ENCODE measurements at regions not wholly inside any gene's neighbourhood (a gene's known extent, or its start where the extent isn't known, plus 50 kb on each side); places are given as distances from the start of the nearest gene placed in this dataset.

DNA sequence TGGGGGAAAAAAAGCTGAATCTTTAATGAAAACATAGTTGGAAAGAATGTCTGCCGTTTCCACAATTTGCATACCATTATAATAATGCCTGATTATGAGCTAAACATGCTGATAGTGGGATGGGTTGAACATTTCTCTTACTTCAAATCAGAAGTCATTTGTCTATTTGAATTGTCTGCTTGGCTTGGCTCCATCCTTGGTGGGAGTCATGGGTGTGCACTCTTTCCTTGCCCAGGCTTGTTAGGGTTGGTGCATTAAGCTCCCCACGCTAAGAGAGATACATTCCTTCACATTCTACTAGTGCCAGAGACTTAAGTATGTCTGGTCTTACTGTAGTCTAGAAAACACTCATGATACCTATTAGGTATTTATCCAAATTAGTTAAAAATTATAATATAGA, 121.4 kb upstream of the RARB start:
- Histone ChIP-seq H2AFZ (ENCODE audit: low read length) (no peak overlapping the region), H4K20me1 (ENCODE audit: insufficient read depth, low read length) (no peaks in the 10 kb centered on the region), H3K9me3 (replicated peaks; ENCODE audit: insufficient read depth, low read length) (no peaks in the 10 kb centered on the region), H3K9me2 (replicated peaks; ENCODE audit: insufficient read depth, low read length) (no peaks in the 10 kb centered on the region), H3K4me3 (ENCODE audit: low read length) (no peak overlapping the region), H3F3A (ENCODE audit: insufficient read depth, low read length) (no peaks in the 10 kb centered on the region), H3K4me2 (ENCODE audit: low read depth, low read length) (no peak overlapping the region), H3K4me1 (ENCODE audit: low read length) (no peaks in the 10 kb centered on the region), H3K36me3 (replicated peaks; ENCODE audit: insufficient read depth, low read length) (no peaks in the 10 kb centered on the region), H3K9ac (ENCODE audit: low read length) (no peak overlapping the region), H3K27me3 (replicated peaks; ENCODE audit: insufficient read depth, low read length) (no peaks in the 10 kb centered on the region), H3K79me2 (ENCODE audit: low read length) (no peaks in the 10 kb centered on the region), H3K27ac (ENCODE audit: low read length) (no peak overlapping the region)
- TF ChIP-seq, protein P1, sequence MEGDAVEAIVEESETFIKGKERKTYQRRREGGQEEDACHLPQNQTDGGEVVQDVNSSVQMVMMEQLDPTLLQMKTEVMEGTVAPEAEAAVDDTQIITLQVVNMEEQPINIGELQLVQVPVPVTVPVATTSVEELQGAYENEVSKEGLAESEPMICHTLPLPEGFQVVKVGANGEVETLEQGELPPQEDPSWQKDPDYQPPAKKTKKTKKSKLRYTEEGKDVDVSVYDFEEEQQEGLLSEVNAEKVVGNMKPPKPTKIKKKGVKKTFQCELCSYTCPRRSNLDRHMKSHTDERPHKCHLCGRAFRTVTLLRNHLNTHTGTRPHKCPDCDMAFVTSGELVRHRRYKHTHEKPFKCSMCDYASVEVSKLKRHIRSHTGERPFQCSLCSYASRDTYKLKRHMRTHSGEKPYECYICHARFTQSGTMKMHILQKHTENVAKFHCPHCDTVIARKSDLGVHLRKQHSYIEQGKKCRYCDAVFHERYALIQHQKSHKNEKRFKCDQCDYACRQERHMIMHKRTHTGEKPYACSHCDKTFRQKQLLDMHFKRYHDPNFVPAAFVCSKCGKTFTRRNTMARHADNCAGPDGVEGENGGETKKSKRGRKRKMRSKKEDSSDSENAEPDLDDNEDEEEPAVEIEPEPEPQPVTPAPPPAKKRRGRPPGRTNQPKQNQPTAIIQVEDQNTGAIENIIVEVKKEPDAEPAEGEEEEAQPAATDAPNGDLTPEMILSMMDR (IDR thresholded peaks at IDR 0.05; ENCODE audit: low read length): no peak
- TF ChIP-seq EZH2 (optimal IDR thresholded peaks at IDR 0.05; ENCODE audit: low read depth, low read length) (no peak), EZH2phosphoT487 (IDR thresholded peaks at IDR 0.05; ENCODE audit: low read length) (no peak)
- DNase-seq: no peak

DNA sequence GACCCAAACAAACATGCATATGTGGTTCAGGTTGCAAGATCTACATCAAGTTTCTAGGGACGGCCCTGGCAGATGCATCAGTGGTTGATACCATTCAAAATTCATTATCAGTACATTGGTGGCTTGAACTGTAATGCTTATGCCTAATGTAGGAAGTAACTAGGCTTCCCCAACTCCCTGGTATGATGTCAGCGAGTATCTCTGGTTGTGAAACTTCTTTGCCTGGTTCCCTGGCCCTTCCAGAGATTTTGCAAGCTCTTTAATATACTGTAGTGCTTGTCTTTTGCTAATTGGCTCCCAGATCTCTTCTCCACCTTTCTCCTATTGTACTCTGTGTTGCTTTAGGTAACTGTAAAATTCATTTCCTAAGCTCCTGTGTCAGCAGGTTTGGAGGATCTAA, 114.8 kb upstream of the RARB start:
- no peaks in the 10 kb centered on the region for H3K9me2 ChIP-seq (replicated peaks; ENCODE audit: insufficient read depth, low read length)
- no peaks in the 10 kb centered on the region for H3F3A ChIP-seq (ENCODE audit: insufficient read depth, low read length)
- TF ChIP-seq, protein P1 (IDR thresholded peaks at IDR 0.05; ENCODE audit: low read length): no peak
- no peak for TF ChIP-seq EZH2 (optimal IDR thresholded peaks at IDR 0.05; ENCODE audit: low read depth, low read length)
- TF ChIP-seq EZH2phosphoT487 (IDR thresholded peaks at IDR 0.05; ENCODE audit: low read length): no peak
- H3K27me3 ChIP-seq (replicated peaks; ENCODE audit: insufficient read depth, low read length): no peaks in the 10 kb centered on the region
- no peaks in the 10 kb centered on the region for H3K4me1 ChIP-seq (ENCODE audit: low read length)
- H3K9me3 ChIP-seq (replicated peaks; ENCODE audit: insufficient read depth, low read length): no peaks in the 10 kb centered on the region
- H3K4me3 ChIP-seq (ENCODE audit: low read length): no peak overlapping the region
- no peak overlapping the region for H2AFZ ChIP-seq (ENCODE audit: low read length)
- no peaks in the 10 kb centered on the region for H3K79me2 ChIP-seq (ENCODE audit: low read length)
- H4K20me1 ChIP-seq (ENCODE audit: insufficient read depth, low read length): no peaks in the 10 kb centered on the region
- H3K36me3 ChIP-seq (replicated peaks; ENCODE audit: insufficient read depth, low read length): no peaks in the 10 kb centered on the region
- H3K27ac ChIP-seq (ENCODE audit: low read length): no peak overlapping the region
- no peak for DNase-seq
- no peak overlapping the region for H3K9ac ChIP-seq (ENCODE audit: low read length)
- no peak overlapping the region for H3K4me2 ChIP-seq (ENCODE audit: low read depth, low read length)

DNA sequence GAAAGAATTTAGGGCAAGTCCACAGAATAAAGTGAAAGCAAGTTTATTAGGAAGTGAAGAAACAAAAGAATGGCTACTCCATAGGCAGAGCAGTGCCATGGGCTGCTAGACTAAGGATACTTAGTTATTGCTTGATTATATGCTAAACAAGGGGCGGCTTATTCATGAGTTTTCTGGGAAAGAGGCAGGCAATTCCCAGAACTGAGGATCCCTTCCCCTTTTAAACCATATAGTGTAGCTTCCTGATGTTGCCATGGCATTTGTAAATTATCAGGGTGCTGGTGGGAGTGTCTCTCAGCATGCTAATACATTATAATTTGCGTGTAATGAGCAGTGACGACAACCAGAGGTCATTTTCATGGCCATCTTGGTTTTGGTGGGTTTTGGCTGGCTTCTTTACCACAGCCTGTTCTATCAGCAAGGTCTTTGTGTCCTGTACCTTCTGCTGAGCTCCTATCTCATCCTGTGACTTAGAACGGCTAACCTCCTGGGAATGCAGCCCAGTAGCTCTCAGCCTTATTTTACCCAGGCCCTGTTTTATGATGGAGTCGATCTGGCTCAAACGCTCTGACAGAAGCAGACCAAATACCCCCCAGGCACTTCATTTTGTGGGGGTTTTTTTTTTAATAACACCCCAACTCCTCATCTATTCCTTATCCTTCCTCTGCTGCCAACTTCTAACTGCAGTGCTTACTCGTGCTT, 103.0 kb upstream of the RARB start:
- Histone ChIP-seq H3K36me3 (replicated peaks; ENCODE audit: insufficient read depth, low read length) (no peaks in the 10 kb centered on the region), H3K27me3 (replicated peaks; ENCODE audit: insufficient read depth, low read length) (no peaks in the 10 kb centered on the region), H3K27ac (ENCODE audit: low read length) (no peak overlapping the region), H3K9me3 (replicated peaks; ENCODE audit: insufficient read depth, low read length) (no peaks in the 10 kb centered on the region), H3K4me3 (ENCODE audit: low read length) (no peak overlapping the region), H3K4me2 (ENCODE audit: low read depth, low read length) (no peak overlapping the region), H2AFZ (ENCODE audit: low read length) (no peak overlapping the region), H3F3A (ENCODE audit: insufficient read depth, low read length) (no peaks in the 10 kb centered on the region), H3K4me1 (ENCODE audit: low read length) (no peaks in the 10 kb centered on the region), H4K20me1 (ENCODE audit: insufficient read depth, low read length) (no peaks in the 10 kb centered on the region), H3K9me2 (replicated peaks; ENCODE audit: insufficient read depth, low read length) (no peaks in the 10 kb centered on the region), H3K9ac (ENCODE audit: low read length) (no peak overlapping the region), H3K79me2 (ENCODE audit: low read length) (no peaks in the 10 kb centered on the region)
- TF ChIP-seq, protein P1 (IDR thresholded peaks at IDR 0.05; ENCODE audit: low read length): no peak
- TF ChIP-seq EZH2phosphoT487 (IDR thresholded peaks at IDR 0.05; ENCODE audit: low read length) (no peak), EZH2 (optimal IDR thresholded peaks at IDR 0.05; ENCODE audit: low read depth, low read length) (no peak)
- DNase-seq: no peak
